ENCODE measurements at regions not wholly inside any gene's neighbourhood (a gene's known extent, or its start where the extent isn't known, plus 50 kb on each side); places are given as distances from the start of the nearest gene placed in this dataset.

- Histone ChIP-seq H2AK5ac (ENCODE audit: low read depth, low read length) (no peak overlapping the region), H3K4ac (replicated peaks; ENCODE audit: insufficient read length, low read depth, low read length) (no peak overlapping the region), H2BK12ac (ENCODE audit: low read depth, low read length) (no peak overlapping the region), H3K4me1 (replicated peaks in 1 of 4; ENCODE audit: control insufficient read depth in 3 of 4, insufficient read depth in 4 of 4, low read length in 3 of 4) (no peaks in the 10 kb centered on the region), H2BK120ac (replicated peaks; ENCODE audit: low read depth, low read length) (no peak overlapping the region), H4K91ac (replicated peaks; ENCODE audit: insufficient read length, low read length) (no peak overlapping the region), H2BK5ac (ENCODE audit: low read depth, low read length) (no peak overlapping the region), H4K5ac (ENCODE audit: insufficient read length, low read depth, low read length) (no peak overlapping the region), H3K27me3 (replicated peaks in 1 of 4; ENCODE audit: control insufficient read depth in 3 of 4, extremely low read depth in 1 of 4, insufficient read depth in 3 of 4, low read length in 3 of 4) (peaks cover 0 to 1% (median 0%) of the 10 kb centered on the region in 4 experiments; a peak in 1 of 7 replicates), H3K18ac (ENCODE audit: extremely low read depth, low read length) (no peak overlapping the region), H3K79me2 (ENCODE audit: control insufficient read depth in 1 of 2, insufficient read depth in 2 of 2, low read length in 2 of 2) (no peaks in the 10 kb centered on the region), H4K20me1 (replicated peaks in 1 of 2; ENCODE audit: control insufficient read depth in 1 of 2, insufficient read depth in 2 of 2, low read length in 2 of 2) (no peaks in the 10 kb centered on the region), H3K23ac (ENCODE audit: insufficient read length) (no peak overlapping the region), H4K8ac (ENCODE audit: extremely low read depth, insufficient read depth, low read length) (no peak overlapping the region), H3K14ac (ENCODE audit: insufficient read length) (no peak overlapping the region), H2BK20ac (ENCODE audit: low read length) (no peak overlapping the region), H3K79me1 (ENCODE audit: low read depth, low read length) (no peaks in the 10 kb centered on the region), H3K36me3 (ENCODE audit: control insufficient read depth in 2 of 4, insufficient read depth in 4 of 4, low read length in 3 of 4) (no peaks in the 10 kb centered on the region), H3K9ac (replicated peaks in 1 of 4; ENCODE audit: extremely low read depth in 1 of 4, low read depth in 3 of 4, low read length in 3 of 4) (no peak overlapping the region), H2BK15ac (ENCODE audit: low read length) (no peak overlapping the region), H3K27ac (ENCODE audit: low read depth, low read length) (no peak overlapping the region), H3K56ac (replicated peaks; ENCODE audit: insufficient read length, low read depth, low read length) (no peak overlapping the region), H2AFZ (ENCODE audit: low read length) (no peak overlapping the region), H3K23me2 (ENCODE audit: low read depth, low read length) (no peaks in the 10 kb centered on the region; the same call in 1 of the 2 replicates), H3K9me3 (ENCODE audit: insufficient read depth in 2 of 2, low read depth in 1 of 2, low read length in 1 of 2) (no peaks in the 10 kb centered on the region), H3K4me2 (ENCODE audit: insufficient read depth in 1 of 2, low read depth in 2 of 2, low read length in 2 of 2) (no peak overlapping the region), H3K4me3 (ENCODE audit: extremely low read depth in 1 of 4, insufficient read depth in 2 of 4, low read depth in 3 of 4, low read length in 4 of 4) (no peak overlapping the region)
- ChIA-PET POLR2A (ENCODE audit: partially characterized antibody) (no interaction called here), CTCF (ENCODE audit: partially characterized antibody) (no interaction called here)
- TF ChIP-seq ATF3 (IDR thresholded peaks at IDR 0.05; ENCODE audit: insufficient read depth, low read depth, low read length) = no peak
- peak in 1 of 2 experiments; percentile 28; a peak in 1 of 4 replicates for TF ChIP-seq RAD21 (IDR thresholded peaks at IDR 0.05 in 1 of 2, conservative IDR thresholded peaks at IDR 0.05 in 1 of 2; ENCODE audit: low read depth in 2 of 2, low read length in 2 of 2)
- DNase-seq (ENCODE audit: low read depth in 1 of 2, low spot score in 2 of 2) = no peak
- FAIRE-seq = no peak
These were observed 199.6 kb downstream of the SHOX2 start for GRCh38 chr3:157906627-157907026.
